ENCODE measurements at regions not wholly inside any gene's neighbourhood (a gene's known extent, or its start where the extent isn't known, plus 50 kb on each side); places are given as distances from the start of the nearest gene placed in this dataset.
"Not testable (repeated sequence)": the region's sequence is repeated elsewhere in the genome, so short reads cannot be mapped to it uniquely, and the experiment has no call there.

GRCh38 chr16:22596445-22597045 lies 85.9 kb downstream of the NPIPB5 start:
- TF ChIP-seq POLR2A, CTCF (IDR thresholded peaks at IDR 0.05): not testable (repeated sequence)
